D721Med (cell line): ENCODE measurements at regions not wholly inside any gene's neighbourhood (a gene's known extent, or its start where the extent isn't known, plus 50 kb on each side); places are given as distances from the start of the nearest gene placed in this dataset.
"Not testable (repeated sequence)": the region's sequence is repeated elsewhere in the genome, so short reads cannot be mapped to it uniquely, and the experiment has no call there.

Experiments used
- DNase-seq: peaks from one replicate; pipeline ENCODE4 v3.0.0; 2011; ENCODE audit warnings: low spot score; ENCODE audit not compliant: insufficient read length
- FAIRE-seq: peaks from 2 replicates; lab custom pipeline; 2011; peaks lifted over from hg19 to GRCh38; lab: Jason Lieb, UNC
- TF ChIP-seq, protein P1 (sequence below): IDR thresholded peaks from 2 replicates; pipeline ENCODE4 v1.5.1; 2012; ENCODE audit warnings: mild to moderate bottlenecking, control low read depth; ENCODE audit not compliant: insufficient read depth; ENCODE audit errors: missing control alignments

DNA sequence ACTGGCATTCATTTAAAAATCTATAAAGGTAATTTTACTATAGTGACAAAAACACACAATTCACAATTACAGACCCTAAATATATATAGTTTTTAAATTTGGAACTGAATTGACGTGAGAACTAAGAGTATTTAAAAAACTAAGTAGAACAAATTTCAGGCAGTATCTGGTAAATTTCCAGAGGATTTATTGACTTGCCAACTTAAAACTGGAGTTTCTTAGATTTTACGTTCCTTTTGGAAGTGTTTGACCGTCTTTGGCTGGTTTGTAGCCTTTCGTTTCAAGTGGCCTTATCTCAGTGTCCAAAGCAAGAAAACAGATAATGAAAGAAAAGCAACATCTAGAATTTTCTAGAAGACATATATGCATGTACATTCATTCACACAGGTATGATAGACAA, 234.4 kb upstream of the VLDLR start:
- DNase-seq (no peak), FAIRE-seq (no peak)
- TF ChIP-seq, protein P1, sequence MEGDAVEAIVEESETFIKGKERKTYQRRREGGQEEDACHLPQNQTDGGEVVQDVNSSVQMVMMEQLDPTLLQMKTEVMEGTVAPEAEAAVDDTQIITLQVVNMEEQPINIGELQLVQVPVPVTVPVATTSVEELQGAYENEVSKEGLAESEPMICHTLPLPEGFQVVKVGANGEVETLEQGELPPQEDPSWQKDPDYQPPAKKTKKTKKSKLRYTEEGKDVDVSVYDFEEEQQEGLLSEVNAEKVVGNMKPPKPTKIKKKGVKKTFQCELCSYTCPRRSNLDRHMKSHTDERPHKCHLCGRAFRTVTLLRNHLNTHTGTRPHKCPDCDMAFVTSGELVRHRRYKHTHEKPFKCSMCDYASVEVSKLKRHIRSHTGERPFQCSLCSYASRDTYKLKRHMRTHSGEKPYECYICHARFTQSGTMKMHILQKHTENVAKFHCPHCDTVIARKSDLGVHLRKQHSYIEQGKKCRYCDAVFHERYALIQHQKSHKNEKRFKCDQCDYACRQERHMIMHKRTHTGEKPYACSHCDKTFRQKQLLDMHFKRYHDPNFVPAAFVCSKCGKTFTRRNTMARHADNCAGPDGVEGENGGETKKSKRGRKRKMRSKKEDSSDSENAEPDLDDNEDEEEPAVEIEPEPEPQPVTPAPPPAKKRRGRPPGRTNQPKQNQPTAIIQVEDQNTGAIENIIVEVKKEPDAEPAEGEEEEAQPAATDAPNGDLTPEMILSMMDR, result no peak

DNA sequence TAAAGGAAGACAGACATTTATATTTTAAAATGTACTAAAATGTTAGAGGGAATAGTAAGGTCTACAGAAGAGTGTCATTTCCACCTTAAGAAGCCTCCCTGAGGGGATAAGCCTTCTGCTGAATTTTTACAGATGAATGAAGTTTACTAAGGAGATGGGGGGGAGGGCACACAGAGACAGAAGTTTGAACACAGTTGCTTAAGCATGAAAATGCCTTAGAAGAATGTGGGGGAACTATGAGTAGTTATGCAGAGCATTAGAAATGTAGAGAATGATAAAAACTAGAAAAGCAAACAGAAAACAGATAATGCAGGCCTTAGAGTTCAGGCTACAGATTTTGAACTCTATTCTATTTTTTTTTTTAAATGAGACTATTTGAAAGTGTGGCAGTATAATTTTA, 232.2 kb upstream of the VLDLR start:
- DNase-seq, result no peak
- FAIRE-seq, result no peak
- TF ChIP-seq, protein P1, result no peak

DNA sequence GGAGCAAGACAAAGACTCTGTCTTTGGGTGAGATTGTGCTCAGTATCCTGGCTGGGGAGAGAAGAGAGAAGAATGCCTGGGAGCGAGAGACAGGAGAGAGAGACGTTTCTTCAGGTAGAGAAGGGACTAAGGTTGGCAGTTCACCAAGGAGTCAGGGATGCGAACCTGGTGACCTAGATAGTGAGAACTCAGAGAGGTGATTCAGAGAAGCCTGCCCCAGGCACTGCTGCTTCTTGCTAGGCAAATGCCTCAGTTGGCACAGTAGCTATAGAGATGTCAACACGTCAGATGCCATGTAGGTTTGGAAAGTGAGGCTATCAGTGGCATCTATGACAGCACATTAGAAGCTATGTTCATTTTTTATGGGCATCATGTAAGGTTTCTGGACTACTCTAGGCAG, 231.6 kb upstream of the VLDLR start:
- TF ChIP-seq, protein P1, result no peak
- DNase-seq (no peak), FAIRE-seq (no peak)

DNA sequence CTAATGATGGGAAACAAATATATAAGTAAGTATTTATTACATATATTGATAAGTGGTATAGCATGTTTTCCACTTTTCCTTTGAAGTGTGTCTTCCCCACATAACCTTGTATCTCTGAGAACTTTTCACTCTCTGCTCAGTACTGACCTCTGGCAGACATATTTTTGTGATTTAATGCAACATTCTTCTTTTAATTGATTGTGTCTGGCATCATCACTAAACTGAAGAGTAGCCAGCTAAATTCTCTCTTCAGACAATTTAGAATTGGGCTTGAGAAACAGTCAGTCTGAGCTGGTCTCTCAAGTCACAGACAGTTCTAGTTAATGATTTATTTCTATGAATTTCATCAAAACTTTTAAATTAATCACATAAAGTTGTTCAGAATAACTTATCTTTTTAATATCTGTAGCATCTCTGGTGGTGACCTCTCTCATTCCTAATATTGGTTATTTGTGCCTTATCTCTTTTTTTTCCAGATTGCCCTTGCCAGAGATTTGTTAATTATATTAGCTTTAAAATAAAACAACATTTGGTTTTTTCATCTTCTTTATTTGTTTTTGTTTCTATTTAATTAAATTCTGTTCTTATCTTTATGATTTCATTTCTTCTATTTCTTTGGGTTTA, 230.0 kb upstream of the VLDLR start:
- FAIRE-seq, result not testable (repeated sequence)

DNA sequence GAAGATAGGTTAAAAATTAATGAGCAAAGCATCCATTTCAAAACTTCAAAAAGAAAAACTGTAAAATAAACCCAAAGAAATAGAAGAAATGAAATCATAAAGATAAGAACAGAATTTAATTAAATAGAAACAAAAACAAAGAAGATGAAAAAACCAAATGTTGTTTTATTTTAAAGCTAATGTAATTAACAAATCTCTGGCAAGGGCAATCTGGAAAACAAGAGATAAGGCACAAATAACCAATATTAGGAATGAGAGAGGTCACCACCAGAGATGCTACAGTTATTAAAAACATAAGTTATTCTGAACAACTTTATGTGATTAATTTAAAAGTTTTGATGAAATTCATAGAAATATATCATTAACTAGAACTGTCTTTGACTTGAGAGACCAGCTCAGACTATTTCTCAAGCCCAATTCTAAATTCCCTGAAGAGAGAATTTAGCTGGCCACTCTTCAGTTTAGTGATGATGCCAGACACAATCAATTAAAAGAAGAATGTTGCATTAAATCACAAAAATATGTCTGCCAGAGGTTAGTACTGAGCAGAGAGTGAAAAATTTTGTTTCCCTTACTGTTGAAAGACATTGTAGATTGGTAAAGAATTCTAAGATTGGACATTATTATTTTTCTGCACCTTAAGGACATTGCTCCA, 227.4 kb upstream of the VLDLR start:
- not testable (repeated sequence) for FAIRE-seq, DNase-seq

More for the DNA sequence above, 230.0 kb upstream of the VLDLR start:
- DNase-seq, result not testable (repeated sequence)

DNA sequence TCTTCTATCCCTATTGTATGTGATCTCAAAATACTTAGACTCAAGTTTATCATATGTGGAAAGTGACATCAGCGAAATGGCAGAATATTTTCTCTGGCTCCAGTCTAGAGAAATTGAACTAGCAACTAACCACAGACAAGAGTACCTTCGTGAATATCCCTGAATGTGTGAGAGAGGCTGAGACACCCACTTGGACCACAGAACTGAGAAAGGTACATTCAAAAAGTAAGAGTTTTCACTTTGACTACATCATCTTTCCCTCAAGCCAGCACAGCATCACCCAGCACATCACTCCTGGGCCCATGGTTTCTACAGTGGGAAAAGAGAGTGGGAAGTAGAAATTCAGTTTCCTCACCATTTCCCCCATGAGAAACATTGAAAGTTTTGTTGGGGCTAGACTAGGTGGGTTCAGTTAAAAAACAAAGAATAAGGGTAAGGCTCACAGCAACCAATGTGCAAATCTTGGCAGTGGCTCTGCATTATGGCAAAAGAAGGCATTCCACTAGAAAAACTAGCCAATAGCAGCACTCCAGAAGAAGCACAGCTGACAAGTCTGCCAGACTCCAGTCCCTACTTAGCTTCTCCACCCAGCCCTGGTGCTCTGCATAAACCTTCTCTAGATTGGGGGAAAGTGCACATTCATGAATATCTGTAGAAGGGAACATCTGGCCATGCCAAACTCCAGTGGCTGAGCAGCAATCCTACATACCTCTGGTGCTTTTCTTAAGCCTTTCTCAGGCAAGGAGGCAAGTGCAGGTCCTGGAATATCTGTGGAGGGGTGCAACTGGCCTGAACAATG, 225.6 kb upstream of the VLDLR start:
- FAIRE-seq (no peak), DNase-seq (no peak)
- TF ChIP-seq, protein P1, result no peak

DNA sequence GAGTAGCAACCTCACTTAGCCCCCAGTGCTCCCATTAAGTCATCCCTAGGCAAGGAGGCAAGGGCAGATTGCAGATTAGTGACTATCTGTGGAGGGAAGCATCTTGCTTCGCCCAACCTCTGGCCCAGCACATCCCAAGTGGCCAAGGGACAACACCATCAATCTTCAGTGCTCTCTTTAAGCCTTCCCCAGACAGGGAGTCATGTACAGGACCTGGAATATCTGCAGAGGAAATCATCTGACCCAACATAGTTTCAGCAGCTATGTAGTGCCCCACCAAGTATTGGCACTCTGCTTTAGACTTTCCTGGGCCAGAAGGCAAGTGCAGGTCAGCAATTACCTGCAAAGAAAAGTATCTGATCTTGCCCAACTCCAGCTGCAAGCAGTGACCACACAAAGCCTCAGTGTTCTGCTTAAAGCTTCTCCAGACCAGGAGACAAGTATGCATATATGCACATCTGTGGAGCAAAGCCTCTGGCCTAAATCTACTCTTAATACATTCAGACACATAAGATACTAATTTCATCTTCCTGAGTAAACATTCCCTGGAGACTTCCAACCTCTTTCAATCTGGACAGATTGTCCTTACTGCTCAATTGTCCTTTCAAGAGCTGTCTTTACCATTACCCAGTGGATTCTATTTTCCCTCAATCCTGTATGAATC, 224.8 kb upstream of the VLDLR start:
- TF ChIP-seq, protein P1, result no peak
- FAIRE-seq (no peak), DNase-seq (no peak)

DNA sequence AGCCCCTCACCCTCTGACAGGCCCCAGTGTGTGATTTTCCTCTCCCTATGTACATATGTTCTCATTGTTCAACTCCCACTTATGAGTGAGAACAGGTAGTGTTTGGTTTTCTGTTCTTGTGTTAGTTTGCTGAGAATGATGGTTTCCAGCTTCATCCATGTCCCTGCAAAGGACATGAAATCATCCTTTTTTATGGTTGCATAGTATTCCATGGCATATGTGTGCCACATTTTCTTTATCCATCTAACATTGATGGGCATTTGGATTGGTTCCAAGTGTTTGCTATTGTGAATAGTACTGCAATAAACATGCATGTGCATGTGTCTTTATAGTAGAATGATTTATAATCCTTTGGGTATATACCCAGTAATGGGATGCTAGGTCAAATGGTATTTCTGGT, 223.7 kb upstream of the VLDLR start:
- DNase-seq, result not testable (repeated sequence)
- peak; percentile 25 for FAIRE-seq

DNA sequence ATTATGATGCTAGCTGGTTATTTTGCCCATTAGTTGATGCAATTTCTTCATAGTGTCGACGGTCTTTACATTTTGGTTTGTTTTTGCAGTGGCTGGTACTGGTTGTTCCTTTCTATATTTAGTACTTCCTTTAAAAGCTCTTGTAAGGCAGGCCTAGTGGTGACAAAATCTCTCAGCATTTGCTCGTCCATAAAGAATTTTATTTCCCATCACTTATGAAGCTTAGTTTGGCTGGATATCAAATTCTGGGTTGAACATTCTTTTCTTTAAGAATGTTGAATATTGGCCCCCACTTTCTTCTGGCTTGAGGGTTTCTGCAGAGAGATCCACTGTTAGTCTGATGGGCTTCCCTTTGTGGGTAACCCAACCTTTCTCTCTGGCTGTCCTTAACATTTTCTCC, 219.8 kb upstream of the VLDLR start:
- FAIRE-seq, DNase-seq: not testable (repeated sequence)
